Hepatocyte (in vitro differentiated cells): ENCODE measurements at regions not wholly inside any gene's neighbourhood (a gene's known extent, or its start where the extent isn't known, plus 50 kb on each side); places are given as distances from the start of the nearest gene placed in this dataset.

ENCODE experiments used
- DNase-seq: peaks from one replicate; pipeline ENCODE4 v3.0.0-alpha.2; 2016; ENCODE audit warnings: low spot score
- H2AFZ ChIP-seq: fragments of 200-600 bp; sonication (generic); 2 replicates; pipeline ENCODE4 v1.6.0; 2016; ENCODE audit warnings: antibody characterized with exemption, mild to moderate bottlenecking
- H3K27ac ChIP-seq: fragments of 200-600 bp; sonication (generic); 2 replicates; pipeline ENCODE4 v1.5.1; 2016; ENCODE audit warnings: mild to moderate bottlenecking
- H3K27me3 ChIP-seq: fragments of 200-600 bp; sonication (generic); 2 replicates; pipeline ENCODE4 v1.6.1; 2016
- H3K36me3 ChIP-seq: fragments of 200-600 bp; sonication (generic); replicated peaks from 2 replicates; pipeline ENCODE4 v1.5.1; 2016; ENCODE audit warnings: low read depth; ENCODE audit not compliant: insufficient read depth
- H3K4me1 ChIP-seq: fragments of 200-600 bp; sonication (generic); 2 replicates; pipeline ENCODE4 v1.5.1; 2016; ENCODE audit warnings: mild to moderate bottlenecking, moderate library complexity; ENCODE audit not compliant: insufficient read depth
- H3K4me2 ChIP-seq: fragments of 200-600 bp; sonication (generic); 2 replicates; pipeline ENCODE4 v1.6.0; 2016
- H3K4me3 ChIP-seq: fragments of 200-600 bp; sonication (generic); 2 replicates; pipeline ENCODE4 v1.5.1; 2016; ENCODE audit warnings: mild to moderate bottlenecking
- H3K79me2 ChIP-seq: fragments of 200-600 bp; sonication (generic); 2 replicates; pipeline ENCODE4 v1.6.0; 2017; ENCODE audit warnings: mild to moderate bottlenecking
- H3K9me2 ChIP-seq: fragments of 200-600 bp; sonication (generic); replicated peaks from 2 replicates; pipeline ENCODE4 v1.6.0; 2017; ENCODE audit warnings: mild to moderate bottlenecking; ENCODE audit not compliant: insufficient read depth
- H3K9me3 ChIP-seq: fragments of 200-600 bp; sonication (generic); 2 replicates; pipeline ENCODE4 v1.5.1; 2016; ENCODE audit warnings: low read depth, mild to moderate bottlenecking
- H4K20me1 ChIP-seq: fragments of 200-600 bp; sonication (generic); 2 replicates; pipeline ENCODE4 v1.6.0; 2016; ENCODE audit warnings: mild to moderate bottlenecking; ENCODE audit not compliant: insufficient read depth, poor library complexity, severe bottlenecking
- CTCF ChIP-seq: fragments of 200-600 bp; sonication (generic); IDR thresholded peaks from 2 replicates; pipeline ENCODE4 v1.5.1; 2016; ENCODE audit warnings: antibody characterized with exemption, mild to moderate bottlenecking; ENCODE audit not compliant: poor library complexity
- EZH2 ChIP-seq: fragments of 200-600 bp; sonication (generic); IDR thresholded peaks from 2 replicates; pipeline ENCODE4 v1.6.1; 2016; ENCODE audit warnings: antibody characterized with exemption, mild to moderate bottlenecking, borderline replicate concordance
- EZH2phosphoT487 ChIP-seq: fragments of 200-600 bp; sonication (generic); IDR thresholded peaks from one replicate; pipeline ENCODE4 v1.6.1; 2018; ENCODE audit warnings: antibody characterized with exemption, mild to moderate bottlenecking, low read depth, moderate library complexity; ENCODE audit not compliant: unreplicated experiment, severe bottlenecking
- WGBS: methylation state at CpG from one replicate; pipeline ENCODE4 v1.1.6; 2016; ENCODE audit warnings: low lambda C conversion rate; ENCODE audit errors: missing lambda C conversion rate; 5-methylcytosine and 5-hydroxymethylcytosine counted together

GRCh38 chr4:156227321-156227720 lies 273.7 kb upstream of the CTSO start:
- DNase-seq, result no peak
- H3K36me3 ChIP-seq, result no peaks in the 10 kb centered on the region
- H3K27me3 ChIP-seq, result no peaks in the 10 kb centered on the region
- H3K27ac ChIP-seq, result no peak overlapping the region
- no peaks in the 10 kb centered on the region for H3K79me2 ChIP-seq
- H3K9me2 ChIP-seq, result no peaks in the 10 kb centered on the region
- no peak for TF ChIP-seq CTCF
- TF ChIP-seq EZH2, result no peak
- no peaks in the 10 kb centered on the region for H3K4me1 ChIP-seq
- no peaks in the 10 kb centered on the region for H3K9me3 ChIP-seq
- H3K4me2 ChIP-seq, result no peak overlapping the region
- no peaks in the 10 kb centered on the region for H4K20me1 ChIP-seq
- no peak overlapping the region for H3K4me3 ChIP-seq
- no peak overlapping the region for H2AFZ ChIP-seq

- Histone ChIP-seq H3K4me1 (no peaks in the 10 kb centered on the region), H3K4me3 (no peak overlapping the region), H4K20me1 (no peaks in the 10 kb centered on the region), H3K36me3 (no peaks in the 10 kb centered on the region), H3K79me2 (no peaks in the 10 kb centered on the region), H3K9me2 (no peaks in the 10 kb centered on the region), H2AFZ (no peak overlapping the region), H3K27ac (no peak overlapping the region), H3K27me3 (no peaks in the 10 kb centered on the region), H3K9me3 (no peaks in the 10 kb centered on the region), H3K4me2 (no peak overlapping the region)
- 68% methylated on average over 2 of the region's 2 CpGs for WGBS
- no peak for DNase-seq
- no peak for TF ChIP-seq EZH2
- TF ChIP-seq EZH2phosphoT487, result no peak
- TF ChIP-seq CTCF, result no peak
Observed at GRCh38 chr4:156223985-156224384, 270.3 kb upstream of the CTSO start.

- WGBS, result 76% methylated on average over 1 of the region's 1 CpG
- TF ChIP-seq EZH2phosphoT487 (no peak), CTCF (no peak), EZH2 (no peak)
- Histone ChIP-seq H3K27ac (no peak overlapping the region), H3K9me2 (no peaks in the 10 kb centered on the region), H3K9me3 (no peaks in the 10 kb centered on the region), H2AFZ (no peak overlapping the region), H3K4me2 (no peak overlapping the region), H3K4me1 (no peaks in the 10 kb centered on the region), H3K27me3 (no peaks in the 10 kb centered on the region), H4K20me1 (no peaks in the 10 kb centered on the region), H3K79me2 (no peaks in the 10 kb centered on the region), H3K4me3 (no peak overlapping the region), H3K36me3 (no peaks in the 10 kb centered on the region)
- DNase-seq, result no peak
Observed at GRCh38 chr4:156217236-156217635, 263.6 kb upstream of the CTSO start.

DNA sequence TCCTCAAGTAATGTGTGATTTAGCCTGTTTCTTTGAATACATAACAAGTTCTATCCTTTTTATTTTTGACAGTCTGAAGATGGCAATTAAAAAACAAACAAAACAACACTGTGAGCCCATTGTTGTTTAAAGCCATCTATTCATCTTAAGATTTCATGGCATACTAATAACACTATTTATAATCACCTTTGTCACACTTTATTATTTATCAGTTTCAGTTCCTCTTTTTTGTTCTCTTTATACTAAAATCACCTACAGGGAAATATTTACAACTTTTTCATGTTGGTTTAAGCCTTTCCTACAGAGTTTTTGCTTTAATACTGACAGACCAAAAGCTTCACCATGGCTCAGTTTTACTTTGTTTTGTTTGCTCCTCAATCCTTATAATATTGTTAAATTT lies 247.4 kb upstream of the CTSO start:
- Histone ChIP-seq H4K20me1 (no peaks in the 10 kb centered on the region), H3K4me2 (no peak overlapping the region), H3K9me2 (no peaks in the 10 kb centered on the region), H3K9me3 (no peaks in the 10 kb centered on the region), H3K36me3 (no peaks in the 10 kb centered on the region), H3K27ac (no peak overlapping the region), H3K4me1 (no peaks in the 10 kb centered on the region), H3K27me3 (no peaks in the 10 kb centered on the region), H3K79me2 (no peaks in the 10 kb centered on the region), H3K4me3 (no peak overlapping the region), H2AFZ (no peak overlapping the region)
- no peak for DNase-seq
- TF ChIP-seq EZH2 (no peak), CTCF (no peak), EZH2phosphoT487 (no peak)
